Fibroblast of lung (primary cell): ENCODE measurements at regions not wholly inside any gene's neighbourhood (a gene's known extent, or its start where the extent isn't known, plus 50 kb on each side); places are given as distances from the start of the nearest gene placed in this dataset.

Source experiments
- DNase-seq, 2 donors: peaks; one replicate each; pipeline versions ENCODE4 v3.0.0 to v3.0.0-alpha.2; 2010; ENCODE audit warnings: low read depth in 2 of 2
- H2AFZ ChIP-seq: 2 replicates; pipeline ENCODE4 v1.5.1; 2012; ENCODE audit warnings: low read length, control low read depth, inconsistent platforms
- H3K27ac ChIP-seq: 2 replicates; pipeline ENCODE4 v1.5.1; 2011; ENCODE audit warnings: low read length, control low read depth; ENCODE audit not compliant: insufficient read depth
- H3K27me3 ChIP-seq: 2 replicates; pipeline ENCODE4 v1.5.1; 2011; ENCODE audit warnings: mild to moderate bottlenecking, low read length; ENCODE audit not compliant: control insufficient read depth, insufficient read depth
- H3K36me3 ChIP-seq: 2 replicates; pipeline ENCODE4 v1.5.1; 2011; ENCODE audit warnings: low read length; ENCODE audit not compliant: control insufficient read depth, insufficient read depth
- H3K4me1 ChIP-seq: 2 replicates; pipeline ENCODE4 v1.5.1; 2011; ENCODE audit warnings: low read length; ENCODE audit not compliant: control insufficient read depth, insufficient read depth; ENCODE audit errors: extremely low read depth
- H3K4me2 ChIP-seq: 2 replicates; pipeline ENCODE4 v1.5.1; 2011; ENCODE audit warnings: low read length, control low read depth; ENCODE audit not compliant: insufficient read depth; ENCODE audit errors: extremely low read depth
- H3K4me3 ChIP-seq, 4 experiments: fragments of 200-600 bp in 1 of 4; sonication (generic) in 1 of 4; replicated peaks in 1 of 4; 2 replicates each; pipeline ENCODE4 v1.5.1; 2011 to 2016; ENCODE audit warnings: low read length in 4 of 4, low read depth in 3 of 4, mild to moderate bottlenecking in 3 of 4, control low read depth in 2 of 4, inconsistent platforms in 1 of 4, mixed read lengths in 1 of 4; ENCODE audit not compliant: insufficient read depth in 1 of 4; ENCODE audit errors: control extremely low read depth in 1 of 4
- H3K79me2 ChIP-seq: 2 replicates; pipeline ENCODE4 v1.5.1; 2012; ENCODE audit warnings: mild to moderate bottlenecking, low read length, inconsistent platforms; ENCODE audit not compliant: control insufficient read depth, insufficient read depth
- H3K9ac ChIP-seq: 2 replicates; pipeline ENCODE4 v1.5.1; 2011; ENCODE audit warnings: mild to moderate bottlenecking, low read length, control low read depth; ENCODE audit not compliant: insufficient read depth
- H3K9me3 ChIP-seq: 2 replicates; pipeline ENCODE4 v1.5.1; 2012; ENCODE audit warnings: low read depth, low read length; ENCODE audit not compliant: control insufficient read depth, insufficient read depth
- H4K20me1 ChIP-seq: 2 replicates; pipeline ENCODE4 v1.5.1; 2011; ENCODE audit warnings: low read length; ENCODE audit not compliant: control insufficient read depth, insufficient read depth; ENCODE audit errors: extremely low read depth
- EZH2 ChIP-seq: IDR thresholded peaks from 2 replicates; pipeline ENCODE4 v1.5.1; 2012; ENCODE audit warnings: low read length, control low read depth, mild to moderate bottlenecking; ENCODE audit errors: missing control alignments
- TF ChIP-seq, protein P1 (sequence below), 2 donors: IDR thresholded peaks in 1 of 2; conservative IDR thresholded peaks in 1 of 2; 1 replicate in 1 of 2; 2 replicates in 1 of 2; pipeline ENCODE4 v1.5.1; 2011 to 2012; ENCODE audit warnings: low read length in 2 of 2, control low read depth in 1 of 2, inconsistent platforms in 1 of 2, low read depth in 1 of 2, mild to moderate bottlenecking in 1 of 2

DNA sequence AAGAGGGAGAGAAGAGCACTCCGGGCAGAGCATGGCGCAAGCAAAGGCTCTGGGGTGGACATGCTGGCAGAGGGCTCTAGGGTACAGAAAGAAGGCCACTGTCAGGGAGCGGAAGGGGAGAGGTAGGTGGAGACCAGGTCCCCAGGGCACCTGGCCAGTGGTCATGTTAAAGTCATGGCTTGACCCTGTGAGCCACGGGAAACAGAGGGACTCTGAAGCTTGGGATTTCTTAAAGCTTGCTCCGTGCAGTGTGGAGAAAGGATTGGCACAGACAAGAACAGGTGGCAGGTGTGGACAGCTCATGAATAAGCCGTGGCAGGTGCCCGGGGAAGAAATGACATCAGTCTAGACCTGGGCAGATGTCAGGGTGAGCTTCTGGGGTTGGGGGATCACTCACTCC is 413.8 kb downstream of the BCL11B start:
- H3K36me3 ChIP-seq = no peaks in the 10 kb centered on the region
- no peak for DNase-seq
- no peaks in the 10 kb centered on the region for H3K27me3 ChIP-seq
- H3K27ac ChIP-seq = no peak overlapping the region
- H3K4me2 ChIP-seq = no peak overlapping the region
- H4K20me1 ChIP-seq = no peaks in the 10 kb centered on the region
- no peak overlapping the region for H3K4me3 ChIP-seq
- no peak overlapping the region for H2AFZ ChIP-seq
- H3K4me1 ChIP-seq = no peaks in the 10 kb centered on the region
- H3K9ac ChIP-seq = no peak overlapping the region
- TF ChIP-seq, protein P1, sequence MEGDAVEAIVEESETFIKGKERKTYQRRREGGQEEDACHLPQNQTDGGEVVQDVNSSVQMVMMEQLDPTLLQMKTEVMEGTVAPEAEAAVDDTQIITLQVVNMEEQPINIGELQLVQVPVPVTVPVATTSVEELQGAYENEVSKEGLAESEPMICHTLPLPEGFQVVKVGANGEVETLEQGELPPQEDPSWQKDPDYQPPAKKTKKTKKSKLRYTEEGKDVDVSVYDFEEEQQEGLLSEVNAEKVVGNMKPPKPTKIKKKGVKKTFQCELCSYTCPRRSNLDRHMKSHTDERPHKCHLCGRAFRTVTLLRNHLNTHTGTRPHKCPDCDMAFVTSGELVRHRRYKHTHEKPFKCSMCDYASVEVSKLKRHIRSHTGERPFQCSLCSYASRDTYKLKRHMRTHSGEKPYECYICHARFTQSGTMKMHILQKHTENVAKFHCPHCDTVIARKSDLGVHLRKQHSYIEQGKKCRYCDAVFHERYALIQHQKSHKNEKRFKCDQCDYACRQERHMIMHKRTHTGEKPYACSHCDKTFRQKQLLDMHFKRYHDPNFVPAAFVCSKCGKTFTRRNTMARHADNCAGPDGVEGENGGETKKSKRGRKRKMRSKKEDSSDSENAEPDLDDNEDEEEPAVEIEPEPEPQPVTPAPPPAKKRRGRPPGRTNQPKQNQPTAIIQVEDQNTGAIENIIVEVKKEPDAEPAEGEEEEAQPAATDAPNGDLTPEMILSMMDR (conservative IDR thresholded peaks at IDR 0.05 in 1 of 2, IDR thresholded peaks at IDR 0.05 in 1 of 2; ENCODE audit: low read depth in 1 of 2, low read length in 2 of 2) = no peak
- no peak for TF ChIP-seq EZH2
- H3K79me2 ChIP-seq = no peaks in the 10 kb centered on the region
- H3K9me3 ChIP-seq = no peaks in the 10 kb centered on the region

DNA sequence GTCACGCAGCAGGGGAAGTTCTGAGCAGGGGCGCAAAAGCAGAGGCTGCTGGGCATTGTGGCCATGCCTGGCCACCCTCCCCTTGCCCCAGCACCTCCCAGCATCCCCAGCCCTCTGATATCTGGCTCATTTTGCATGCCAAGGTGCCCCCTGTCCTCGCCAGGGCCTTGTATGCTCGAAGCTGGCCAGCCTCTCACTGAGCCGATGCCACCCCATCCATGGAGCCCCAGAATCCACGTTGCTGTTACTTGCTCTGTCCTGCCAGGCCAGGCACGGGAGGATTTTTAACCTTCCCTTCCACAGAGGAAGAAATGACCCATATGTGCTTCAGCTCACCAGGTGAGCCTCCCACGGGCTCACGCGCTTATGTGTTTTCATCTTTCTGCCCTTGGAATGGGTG is 413.4 kb downstream of the BCL11B start:
- H3K36me3 ChIP-seq = no peaks in the 10 kb centered on the region
- no peaks in the 10 kb centered on the region for H4K20me1 ChIP-seq
- H3K9me3 ChIP-seq = no peaks in the 10 kb centered on the region
- no peak for DNase-seq
- H2AFZ ChIP-seq = no peak overlapping the region
- H3K79me2 ChIP-seq = no peaks in the 10 kb centered on the region
- no peaks in the 10 kb centered on the region for H3K4me1 ChIP-seq
- H3K9ac ChIP-seq = no peak overlapping the region
- H3K27ac ChIP-seq = no peak overlapping the region
- no peak overlapping the region for H3K4me3 ChIP-seq
- TF ChIP-seq, protein P1 (conservative IDR thresholded peaks at IDR 0.05 in 1 of 2, IDR thresholded peaks at IDR 0.05 in 1 of 2; ENCODE audit: low read depth in 1 of 2, low read length in 2 of 2) = no peak
- TF ChIP-seq EZH2 = no peak
- no peak overlapping the region for H3K4me2 ChIP-seq
- H3K27me3 ChIP-seq = no peaks in the 10 kb centered on the region

DNA sequence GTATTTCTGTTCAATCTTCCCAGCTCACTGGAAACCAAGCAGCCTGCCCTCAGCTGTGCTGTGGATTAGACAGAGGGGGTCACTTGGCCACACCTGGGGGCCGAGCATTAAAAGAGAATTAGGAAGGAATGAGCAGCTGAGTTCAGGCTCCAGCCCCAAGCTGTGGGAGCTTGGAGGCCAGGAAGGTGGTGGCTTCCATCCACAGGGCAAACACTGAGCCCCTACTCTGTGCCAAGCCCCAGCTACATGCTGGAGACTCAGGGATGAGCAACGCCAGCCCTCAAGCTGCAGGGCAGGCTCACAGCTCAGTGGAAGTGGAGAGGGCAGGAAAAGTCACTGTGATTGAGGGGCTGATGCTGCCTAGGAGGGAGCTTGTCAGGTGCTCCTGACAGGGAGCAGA is 412.7 kb downstream of the BCL11B start:
- DNase-seq = no peak
- Histone ChIP-seq H3K4me2 (no peak overlapping the region), H3K27me3 (no peaks in the 10 kb centered on the region), H2AFZ (no peak overlapping the region), H4K20me1 (no peaks in the 10 kb centered on the region), H3K36me3 (no peaks in the 10 kb centered on the region), H3K79me2 (no peaks in the 10 kb centered on the region), H3K9me3 (no peaks in the 10 kb centered on the region), H3K4me3 (no peak overlapping the region), H3K9ac (no peak overlapping the region), H3K4me1 (no peaks in the 10 kb centered on the region), H3K27ac (no peak overlapping the region)
- TF ChIP-seq, protein P1 (conservative IDR thresholded peaks at IDR 0.05 in 1 of 2, IDR thresholded peaks at IDR 0.05 in 1 of 2; ENCODE audit: low read depth in 1 of 2, low read length in 2 of 2) = no peak
- TF ChIP-seq EZH2 = no peak
